Stomach smooth muscle (tissue), 2 donors: ENCODE measurements at regions not wholly inside any gene's neighbourhood (a gene's known extent, or its start where the extent isn't known, plus 50 kb on each side); places are given as distances from the start of the nearest gene placed in this dataset.

ENCODE experiments used
- H3K27ac ChIP-seq: one replicate; pipeline ENCODE4 v1.7.0; 2013; ENCODE audit warnings: mild to moderate bottlenecking, low read length, inconsistent platforms
- H3K27me3 ChIP-seq, 2 donors: one replicate each; pipeline ENCODE4 v1.7.0; 2013; ENCODE audit warnings: low read length in 2 of 2; ENCODE audit not compliant: insufficient read depth in 2 of 2, control insufficient read depth in 1 of 2
- H3K36me3 ChIP-seq, 2 donors: one replicate each; pipeline ENCODE4 v1.7.0; 2013; ENCODE audit warnings: low read length in 2 of 2; ENCODE audit not compliant: control insufficient read depth in 2 of 2, insufficient read depth in 2 of 2
- H3K4me1 ChIP-seq: one replicate; pipeline ENCODE4 v1.7.0; 2013; ENCODE audit warnings: low read length; ENCODE audit not compliant: control insufficient read depth, insufficient read depth
- H3K4me3 ChIP-seq, 2 donors: one replicate each; pipeline ENCODE4 v1.7.0; 2013; ENCODE audit warnings: low read length in 2 of 2
- H3K9ac ChIP-seq, 2 donors: one replicate each; pipeline ENCODE4 v1.7.0; 2013; ENCODE audit warnings: low read length in 2 of 2, mild to moderate bottlenecking in 1 of 2
- H3K9me3 ChIP-seq, 2 donors: one replicate each; pipeline ENCODE4 v1.7.0; 2013; ENCODE audit warnings: low read length in 2 of 2; ENCODE audit not compliant: control insufficient read depth in 2 of 2
- donor health status: healthy.
- donor health status: Pancreatic carcinoma.

DNA sequence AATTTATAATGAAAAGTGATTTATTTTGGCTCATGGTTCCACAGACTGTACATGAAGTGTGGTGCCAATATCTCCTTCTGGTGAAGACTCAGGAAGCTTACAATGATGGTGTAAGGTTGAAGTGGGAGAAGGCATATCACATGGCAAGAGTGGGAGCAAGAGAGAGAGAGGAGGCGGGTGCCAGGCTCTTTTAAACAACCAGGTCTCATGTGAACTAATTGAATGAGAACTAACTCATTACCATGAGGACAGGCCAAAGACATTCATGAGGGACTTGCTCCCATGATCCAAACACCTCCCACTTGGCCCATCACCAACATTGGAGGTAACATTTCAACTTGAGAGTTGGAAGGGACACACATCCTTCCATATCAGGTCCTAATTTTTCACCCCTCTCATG, 155.2 kb downstream of the SLC38A4 start:
- H3K36me3 ChIP-seq = no peaks in the 10 kb centered on the region
- H3K27me3 ChIP-seq = no peaks in the 10 kb centered on the region
- no peak overlapping the region for H3K27ac ChIP-seq
- H3K4me1 ChIP-seq = no peaks in the 10 kb centered on the region
- H3K9me3 ChIP-seq = no peaks in the 10 kb centered on the region
- H3K4me3 ChIP-seq = peak overlapping the region in 1 of 2 donors; percentile 20
- no peak overlapping the region for H3K9ac ChIP-seq

DNA sequence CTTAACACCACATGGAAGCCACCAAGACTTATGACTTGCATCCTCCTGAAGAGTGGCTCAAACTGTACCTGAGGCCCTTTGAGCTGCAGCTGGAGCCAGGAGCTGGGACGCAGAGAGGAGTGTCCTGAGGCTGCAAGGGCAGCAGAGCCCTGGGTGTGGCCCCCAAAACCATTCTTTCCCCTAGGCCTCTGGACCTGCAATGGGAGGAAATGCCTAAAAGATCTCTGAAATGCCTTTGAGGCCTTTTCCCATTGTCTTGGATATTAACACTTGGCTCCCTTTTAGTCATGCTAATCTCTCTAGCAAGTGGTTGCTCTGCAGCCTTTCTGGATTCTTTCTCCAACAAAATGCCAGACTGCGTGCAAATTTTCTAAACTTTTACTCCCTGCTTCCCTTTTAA, 156.1 kb downstream of the SLC38A4 start:
- no peaks in the 10 kb centered on the region for H3K4me1 ChIP-seq
- no peak overlapping the region for H3K4me3 ChIP-seq
- H3K36me3 ChIP-seq = no peaks in the 10 kb centered on the region
- H3K27me3 ChIP-seq = no peaks in the 10 kb centered on the region
- no peak overlapping the region for H3K9ac ChIP-seq
- H3K27ac ChIP-seq = no peak overlapping the region
- H3K9me3 ChIP-seq = no peaks in the 10 kb centered on the region

DNA sequence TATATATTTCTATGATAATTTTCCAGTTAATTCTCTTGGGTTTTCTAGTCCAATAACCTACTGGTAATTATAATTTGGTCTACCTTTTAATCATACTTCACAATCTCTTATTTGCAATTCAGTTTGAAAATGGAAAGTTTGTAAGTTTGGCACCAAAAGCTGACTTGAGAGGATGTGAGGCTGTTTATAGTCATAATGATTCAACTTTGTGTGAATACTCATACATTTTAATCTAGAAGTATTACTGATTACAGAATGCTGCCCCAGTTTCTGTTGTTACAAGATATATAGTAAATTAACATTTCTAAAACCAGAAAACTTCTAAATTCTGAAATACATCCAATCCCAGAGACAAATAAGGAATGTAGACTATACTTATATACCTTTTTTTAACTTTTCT, 158.2 kb downstream of the SLC38A4 start:
- H3K4me3 ChIP-seq = no peak overlapping the region
- H3K9ac ChIP-seq = no peak overlapping the region
- no peaks in the 10 kb centered on the region for H3K36me3 ChIP-seq
- H3K27ac ChIP-seq = no peak overlapping the region
- H3K27me3 ChIP-seq = no peaks in the 10 kb centered on the region
- H3K4me1 ChIP-seq = no peaks in the 10 kb centered on the region
- H3K9me3 ChIP-seq = no peaks in the 10 kb centered on the region

DNA sequence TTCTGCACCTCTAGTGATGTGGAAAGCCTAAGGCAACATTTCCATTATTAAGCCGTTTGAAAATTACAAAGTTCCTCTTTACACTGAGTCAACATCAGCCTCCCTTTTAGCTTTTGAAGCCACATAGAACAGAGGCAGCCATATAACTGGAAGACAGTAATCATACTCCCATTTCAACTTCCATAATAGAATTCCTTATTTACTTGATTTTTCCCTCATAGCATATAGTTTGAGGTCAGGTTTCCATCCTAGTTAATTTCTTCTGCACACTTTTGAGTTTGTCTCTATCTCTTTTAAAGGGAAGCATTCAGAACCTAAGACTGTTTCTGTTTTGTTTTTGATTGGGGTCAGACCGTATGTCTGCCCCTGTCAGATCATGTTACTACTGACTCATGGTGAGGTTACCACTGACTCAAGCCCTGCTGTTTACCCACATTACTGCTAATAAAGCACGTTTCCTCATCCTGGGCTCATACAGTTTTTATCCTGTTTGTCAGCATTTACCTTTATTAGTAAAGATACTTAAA, 161.0 kb downstream of the SLC38A4 start:
- Histone ChIP-seq H3K9ac (no peak overlapping the region), H3K4me1 (peaks cover 1% of the 10 kb centered on the region)

DNA sequence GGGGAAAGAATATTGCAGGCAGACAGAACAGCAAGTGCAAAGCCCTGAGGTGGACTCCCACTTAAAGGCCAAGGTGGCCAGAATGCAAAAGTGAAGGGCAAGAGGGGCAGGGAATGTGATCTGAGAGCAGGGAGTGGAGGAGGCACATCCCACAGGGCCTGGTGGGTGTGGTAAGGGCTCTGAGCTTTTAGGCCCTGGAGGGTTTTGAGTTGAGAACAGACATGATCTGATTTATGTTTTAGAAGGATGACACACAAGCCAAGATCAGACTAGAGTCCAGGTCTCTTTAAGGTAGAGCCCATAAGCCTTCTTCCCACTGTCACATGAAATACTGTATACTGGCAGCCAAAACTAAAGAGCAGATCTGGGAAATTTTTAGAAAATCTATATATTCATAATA, 162.5 kb downstream of the SLC38A4 start:
- Histone ChIP-seq H3K4me1 (peaks cover 9% of the 10 kb centered on the region), H3K27ac (no peak overlapping the region), H3K36me3 (no peaks in the 10 kb centered on the region), H3K9me3 (no peaks in the 10 kb centered on the region), H3K27me3 (no peaks in the 10 kb centered on the region), H3K9ac (no peak overlapping the region), H3K4me3 (no peak overlapping the region)

More for the DNA sequence above, 161.0 kb downstream of the SLC38A4 start:
- Histone ChIP-seq H3K27me3 (no peaks in the 10 kb centered on the region), H3K36me3 (no peaks in the 10 kb centered on the region), H3K9me3 (no peaks in the 10 kb centered on the region), H3K27ac (no peak overlapping the region), H3K4me3 (no peak overlapping the region)

DNA sequence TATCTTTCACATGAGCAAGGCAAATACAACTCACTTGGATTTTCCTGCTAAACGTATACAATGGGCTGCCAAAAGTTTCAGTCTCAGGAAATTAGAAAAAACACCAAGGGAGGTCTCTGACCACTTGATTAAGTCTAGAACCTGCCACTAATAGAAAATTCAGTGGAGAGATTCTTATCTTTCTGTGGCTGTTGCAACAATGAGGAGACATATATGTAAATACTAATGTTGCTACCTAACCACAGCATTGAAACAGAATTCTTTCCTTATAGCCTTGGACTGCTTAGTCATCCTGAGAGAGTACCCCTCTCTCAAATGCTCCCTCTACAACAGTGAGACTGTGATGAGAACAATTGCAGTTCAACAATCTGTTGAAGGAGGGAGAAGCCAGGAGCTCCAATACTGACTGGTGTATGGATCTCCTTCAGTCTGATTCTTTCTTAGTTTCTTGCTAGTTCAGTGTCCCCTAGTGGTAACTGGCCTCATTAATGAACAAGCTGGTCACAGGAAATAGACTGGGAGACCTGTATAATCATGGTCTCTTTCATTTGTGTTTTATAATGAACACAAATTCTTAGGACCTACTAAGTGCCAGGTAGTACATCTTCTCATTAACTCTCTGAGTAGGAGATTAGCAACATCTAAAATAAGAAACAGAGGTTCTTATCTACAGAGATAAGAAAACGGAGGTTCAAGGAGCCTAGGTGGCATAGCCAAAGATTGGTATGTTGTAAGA, 164.5 kb downstream of the SLC38A4 start:
- Histone ChIP-seq H3K9ac (no peak overlapping the region), H3K4me1 (peaks cover 10% of the 10 kb centered on the region), H3K4me3 (peak overlapping the region; percentile 10 to 28), H3K27me3 (no peaks in the 10 kb centered on the region), H3K9me3 (no peaks in the 10 kb centered on the region), H3K27ac (peak overlapping the region; percentile 46), H3K36me3 (no peaks in the 10 kb centered on the region)

DNA sequence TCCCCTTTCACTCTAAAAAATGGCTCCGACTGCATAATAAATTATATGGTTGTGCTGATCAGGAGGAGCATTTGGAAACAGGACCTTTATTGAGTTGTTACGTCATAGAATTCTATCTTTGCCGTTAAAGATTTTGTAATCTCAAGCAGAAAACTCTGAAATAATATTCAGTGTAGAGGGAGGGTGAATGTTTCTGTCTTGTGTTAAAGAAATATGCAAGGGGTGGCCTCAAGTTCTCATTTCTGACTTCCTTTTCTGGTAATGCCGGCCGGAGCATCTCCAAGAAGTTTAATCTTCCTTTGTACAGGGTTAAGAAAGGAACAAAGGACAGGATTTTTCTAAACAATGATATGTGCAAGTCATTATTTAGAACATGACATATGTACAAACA, 165.1 kb downstream of the SLC38A4 start:
- peak overlapping the region in 1 of 2 donors; percentile 52 for H3K9ac ChIP-seq
- H3K4me3 ChIP-seq = peak overlapping the region; percentile 10 to 28
- no peaks in the 10 kb centered on the region for H3K27me3 ChIP-seq
- no peaks in the 10 kb centered on the region for H3K9me3 ChIP-seq
- peak overlapping the region; percentile 46 for H3K27ac ChIP-seq
- H3K36me3 ChIP-seq = no peaks in the 10 kb centered on the region
- peaks cover 10% of the 10 kb centered on the region for H3K4me1 ChIP-seq

DNA sequence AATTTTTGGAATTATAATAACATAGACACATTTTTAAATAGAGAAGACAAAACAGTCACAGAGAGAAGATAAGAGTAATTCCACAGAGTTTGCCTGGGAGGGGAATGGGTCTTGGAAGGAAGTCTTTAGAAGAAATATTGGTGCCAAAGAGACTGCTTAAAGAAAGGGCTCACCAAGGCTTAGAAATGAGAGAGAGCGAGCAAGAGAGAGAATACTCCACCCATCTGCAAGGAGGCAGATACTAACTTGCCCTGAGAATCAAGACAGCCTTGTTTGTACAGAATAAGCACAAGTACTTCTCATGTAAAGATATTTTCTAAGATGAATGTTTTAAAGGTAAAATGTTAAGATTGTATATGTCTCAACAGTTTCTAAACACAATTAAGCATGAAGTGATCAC, 165.5 kb downstream of the SLC38A4 start:
- Histone ChIP-seq H3K27ac (peak overlapping the region; percentile 46), H3K4me1 (peaks cover 10% of the 10 kb centered on the region), H3K27me3 (no peaks in the 10 kb centered on the region), H3K9me3 (no peaks in the 10 kb centered on the region), H3K4me3 (peak overlapping the region; percentile 23 to 28), H3K9ac (peak overlapping the region in 1 of 2 donors; percentile 52), H3K36me3 (no peaks in the 10 kb centered on the region)

DNA sequence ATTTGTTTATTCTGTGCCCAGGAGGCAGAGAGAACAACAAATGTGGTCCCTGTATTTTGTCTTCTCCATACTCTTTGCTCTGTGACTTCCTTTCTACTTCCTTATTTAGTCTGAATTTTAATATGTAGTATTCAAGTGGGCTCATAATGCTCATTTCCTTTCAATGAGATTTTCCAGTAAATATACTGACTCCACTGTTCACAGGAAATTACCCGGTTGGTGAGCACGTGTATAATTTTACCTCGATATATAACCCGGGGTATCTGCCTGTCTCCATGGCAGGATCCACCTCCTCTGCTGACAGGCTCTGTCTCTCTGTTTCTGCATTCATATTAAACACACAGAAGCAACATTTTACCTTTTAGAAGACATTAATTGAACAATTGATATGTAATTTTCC, 166.0 kb downstream of the SLC38A4 start:
- Histone ChIP-seq H3K9ac (peak overlapping the region in 1 of 2 donors; percentile 52), H3K4me1 (peaks cover 10% of the 10 kb centered on the region), H3K36me3 (no peaks in the 10 kb centered on the region), H3K27me3 (no peaks in the 10 kb centered on the region), H3K4me3 (peak overlapping the region; percentile 15 to 23), H3K27ac (peak overlapping the region; percentile 46), H3K9me3 (no peaks in the 10 kb centered on the region)

DNA sequence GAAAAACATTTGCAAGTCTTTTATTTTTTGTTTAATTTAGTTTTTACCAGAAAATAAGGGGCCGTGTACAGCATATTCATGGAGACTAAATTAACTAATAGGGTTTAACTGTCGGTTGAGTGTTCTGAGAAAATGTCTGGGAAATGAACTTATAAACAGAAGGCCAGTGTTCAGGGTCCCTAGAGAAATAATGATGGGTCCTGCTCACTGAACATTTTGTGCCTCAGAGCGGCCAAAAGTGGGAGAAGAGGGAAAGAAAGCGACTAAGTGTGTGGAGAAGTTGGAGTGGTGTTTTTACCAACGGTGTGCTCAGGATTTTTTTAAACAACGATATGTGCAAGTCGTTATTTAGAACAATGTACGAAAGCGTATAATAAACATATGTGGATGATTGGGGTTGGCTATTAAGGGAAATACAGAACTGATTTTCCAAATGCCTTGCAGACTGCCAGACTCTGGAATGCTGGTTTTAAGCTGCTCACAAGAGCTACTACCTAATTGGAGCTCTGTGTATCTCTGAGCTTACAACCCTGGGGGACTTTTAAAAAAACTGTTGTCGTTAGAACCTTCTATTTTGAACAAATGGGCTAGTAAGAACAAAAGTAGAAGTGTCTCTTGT, 166.7 kb downstream of the SLC38A4 start:
- H3K27ac ChIP-seq = peak overlapping the region; percentile 46
- H3K4me3 ChIP-seq = peak overlapping the region; percentile 59 to 63
- H3K36me3 ChIP-seq = no peaks in the 10 kb centered on the region
- peaks cover 10% of the 10 kb centered on the region for H3K4me1 ChIP-seq
- no peaks in the 10 kb centered on the region for H3K9me3 ChIP-seq
- peak overlapping the region in 1 of 2 donors; percentile 52 for H3K9ac ChIP-seq
- H3K27me3 ChIP-seq = no peaks in the 10 kb centered on the region
